ENCODE measurements at regions not wholly inside any gene's neighbourhood (a gene's known extent, or its start where the extent isn't known, plus 50 kb on each side); places are given as distances from the start of the nearest gene placed in this dataset.

- TF ChIP-seq, protein P1, sequence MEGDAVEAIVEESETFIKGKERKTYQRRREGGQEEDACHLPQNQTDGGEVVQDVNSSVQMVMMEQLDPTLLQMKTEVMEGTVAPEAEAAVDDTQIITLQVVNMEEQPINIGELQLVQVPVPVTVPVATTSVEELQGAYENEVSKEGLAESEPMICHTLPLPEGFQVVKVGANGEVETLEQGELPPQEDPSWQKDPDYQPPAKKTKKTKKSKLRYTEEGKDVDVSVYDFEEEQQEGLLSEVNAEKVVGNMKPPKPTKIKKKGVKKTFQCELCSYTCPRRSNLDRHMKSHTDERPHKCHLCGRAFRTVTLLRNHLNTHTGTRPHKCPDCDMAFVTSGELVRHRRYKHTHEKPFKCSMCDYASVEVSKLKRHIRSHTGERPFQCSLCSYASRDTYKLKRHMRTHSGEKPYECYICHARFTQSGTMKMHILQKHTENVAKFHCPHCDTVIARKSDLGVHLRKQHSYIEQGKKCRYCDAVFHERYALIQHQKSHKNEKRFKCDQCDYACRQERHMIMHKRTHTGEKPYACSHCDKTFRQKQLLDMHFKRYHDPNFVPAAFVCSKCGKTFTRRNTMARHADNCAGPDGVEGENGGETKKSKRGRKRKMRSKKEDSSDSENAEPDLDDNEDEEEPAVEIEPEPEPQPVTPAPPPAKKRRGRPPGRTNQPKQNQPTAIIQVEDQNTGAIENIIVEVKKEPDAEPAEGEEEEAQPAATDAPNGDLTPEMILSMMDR (IDR thresholded peaks at IDR 0.05; ENCODE audit: poor library complexity) = no peak
- TF ChIP-seq EZH2phosphoT487 (IDR thresholded peaks at IDR 0.05; ENCODE audit: low read depth, severe bottlenecking, unreplicated experiment) = no peak
These were observed 164.4 kb downstream of the TBX18 start for GRCh38 chr6:84599991-84600390.

All from hepatocyte (in vitro differentiated cells).